Gastroesophageal sphincter (tissue), 4 donors: ENCODE measurements at regions not wholly inside any gene's neighbourhood (a gene's known extent, or its start where the extent isn't known, plus 50 kb on each side); places are given as distances from the start of the nearest gene placed in this dataset.
"Not testable (repeated sequence)": the region's sequence is repeated elsewhere in the genome, so short reads cannot be mapped to it uniquely, and the experiment has no call there.

Source experiments
- ATAC-seq: fragments of 150-250 bp; one replicate; pipeline ENCODE4 v1.9.1; 2016; ENCODE audit warnings: mild to moderate bottlenecking, moderate library complexity
- H3K27ac ChIP-seq, 4 donors: fragments of 200-600 bp; sonication (generic) in 3 of 4; 1 replicate in 3 of 4; 2 replicates in 1 of 4; pipeline ENCODE4 v1.5.1; 2016 to 2019
- H3K27me3 ChIP-seq: fragments of 200-600 bp; sonication (generic); one replicate; pipeline ENCODE4 v1.5.1; 2019
- H3K36me3 ChIP-seq, 2 donors: fragments of 200-600 bp; sonication (generic); one replicate each; pipeline ENCODE4 v1.5.1; 2019; ENCODE audit warnings: control low read depth in 1 of 2
- H3K4me1 ChIP-seq, 3 donors: fragments of 200-600 bp; sonication (generic); 1 replicate in 2 of 3; 2 replicates in 1 of 3; pipeline ENCODE4 v1.5.1; 2016 to 2019; ENCODE audit warnings: control low read depth in 2 of 3
- H3K4me3 ChIP-seq, 2 donors: fragments of 200-600 bp; sonication (generic); one replicate each; pipeline ENCODE4 v1.5.1; 2019; ENCODE audit warnings: mild to moderate bottlenecking in 1 of 2, moderate library complexity in 1 of 2
- H3K9me3 ChIP-seq, 3 donors: fragments of 200-600 bp; sonication (generic); one replicate each; pipeline ENCODE4 v1.5.1; 2017 to 2019; ENCODE audit warnings: control low read depth in 2 of 3
- EP300 ChIP-seq: sonication (generic); formaldehyde crosslinking; IDR thresholded peaks from one replicate; pipeline ENCODE4 v1.6.1; 2017; ENCODE audit warnings: antibody characterized with exemption, mild to moderate bottlenecking
- POLR2A ChIP-seq, 2 donors: fragments of 450-650 bp; IDR thresholded peaks; one replicate each; pipeline ENCODE4 v1.6.1; 2017; ENCODE audit warnings: antibody characterized with exemption in 2 of 2, mild to moderate bottlenecking in 2 of 2, moderate library complexity in 1 of 2
- POLR2AphosphoS5 ChIP-seq: sonication (generic); formaldehyde crosslinking; IDR thresholded peaks from one replicate; pipeline ENCODE4 v1.6.1; 2017; ENCODE audit warnings: antibody characterized with exemption
- WGBS, 2 donors: methylation state at CpG; one replicate each; pipeline ENCODE4 v1.1.5; 2018; ENCODE audit warnings: low coverage in 1 of 2; 5-methylcytosine and 5-hydroxymethylcytosine counted together
- TF ChIP-seq, protein P1 (sequence below), 4 experiments: fragments of 200-600 bp in 2 of 4; fragments of 450-650 bp in 2 of 4; sonication (generic) in 1 of 4; IDR thresholded peaks; one replicate each; pipeline ENCODE4 v1.5.1; 2017 to 2019; ENCODE audit warnings: antibody characterized with exemption in 4 of 4, mild to moderate bottlenecking in 2 of 4, moderate library complexity in 2 of 4

DNA sequence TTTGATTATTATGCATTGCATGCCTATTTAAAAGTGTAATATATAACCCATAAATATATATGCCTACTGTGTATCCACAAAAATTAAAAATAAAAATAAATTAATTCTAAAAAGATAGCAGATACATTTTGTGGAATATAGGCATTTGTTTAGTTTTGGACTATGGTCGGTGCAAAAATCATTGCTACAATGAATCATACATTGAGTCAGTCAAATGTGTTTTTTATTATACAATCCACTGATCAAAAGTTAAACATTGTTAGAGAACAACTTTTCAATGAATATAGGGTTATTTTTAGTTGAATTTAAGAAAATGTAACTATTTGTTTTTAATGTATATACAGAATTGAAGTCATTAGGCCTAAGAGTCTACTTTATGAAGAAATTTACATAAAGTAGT is 885.9 kb downstream of the EFNA5 start:
- no peaks in the 10 kb centered on the region for H3K4me1 ChIP-seq
- H3K36me3 ChIP-seq, result no peaks in the 10 kb centered on the region
- no peak for ATAC-seq
- WGBS, 2 donors, result 69 to 75% methylated on average over 1 of the region's 1 CpG
- no peak overlapping the region for H3K4me3 ChIP-seq
- no peaks in the 10 kb centered on the region for H3K9me3 ChIP-seq
- H3K27me3 ChIP-seq, result no peaks in the 10 kb centered on the region
- H3K27ac ChIP-seq, result no peak overlapping the region
- TF ChIP-seq POLR2A (IDR thresholded peaks at IDR 0.05), result no peak
- no peak for TF ChIP-seq EP300
- TF ChIP-seq, protein P1, sequence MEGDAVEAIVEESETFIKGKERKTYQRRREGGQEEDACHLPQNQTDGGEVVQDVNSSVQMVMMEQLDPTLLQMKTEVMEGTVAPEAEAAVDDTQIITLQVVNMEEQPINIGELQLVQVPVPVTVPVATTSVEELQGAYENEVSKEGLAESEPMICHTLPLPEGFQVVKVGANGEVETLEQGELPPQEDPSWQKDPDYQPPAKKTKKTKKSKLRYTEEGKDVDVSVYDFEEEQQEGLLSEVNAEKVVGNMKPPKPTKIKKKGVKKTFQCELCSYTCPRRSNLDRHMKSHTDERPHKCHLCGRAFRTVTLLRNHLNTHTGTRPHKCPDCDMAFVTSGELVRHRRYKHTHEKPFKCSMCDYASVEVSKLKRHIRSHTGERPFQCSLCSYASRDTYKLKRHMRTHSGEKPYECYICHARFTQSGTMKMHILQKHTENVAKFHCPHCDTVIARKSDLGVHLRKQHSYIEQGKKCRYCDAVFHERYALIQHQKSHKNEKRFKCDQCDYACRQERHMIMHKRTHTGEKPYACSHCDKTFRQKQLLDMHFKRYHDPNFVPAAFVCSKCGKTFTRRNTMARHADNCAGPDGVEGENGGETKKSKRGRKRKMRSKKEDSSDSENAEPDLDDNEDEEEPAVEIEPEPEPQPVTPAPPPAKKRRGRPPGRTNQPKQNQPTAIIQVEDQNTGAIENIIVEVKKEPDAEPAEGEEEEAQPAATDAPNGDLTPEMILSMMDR (IDR thresholded peaks at IDR 0.05), result no peak
- TF ChIP-seq POLR2AphosphoS5, result no peak

DNA sequence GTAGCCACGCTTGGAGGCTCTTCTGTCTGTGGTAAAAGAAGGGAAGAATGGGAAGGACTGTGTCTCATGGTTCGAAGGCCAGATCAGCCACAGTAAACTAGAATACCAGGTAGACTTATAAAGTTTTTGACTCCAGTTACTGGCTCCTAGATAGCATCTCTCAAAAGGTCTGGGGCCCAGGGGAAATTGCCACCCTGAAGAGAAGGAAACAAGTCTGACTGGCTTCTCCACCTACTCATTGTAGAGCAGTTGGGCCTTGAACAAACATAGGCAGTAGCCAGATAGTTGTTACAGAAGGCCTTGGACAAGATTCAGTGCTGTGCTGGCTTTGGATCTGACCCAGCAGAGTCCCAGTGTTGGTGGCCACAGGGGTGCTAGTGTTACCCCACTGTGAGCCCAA is 890.4 kb downstream of the EFNA5 start:
- Histone ChIP-seq H3K27ac (no peak overlapping the region), H3K9me3 (no peaks in the 10 kb centered on the region), H3K36me3 (no peaks in the 10 kb centered on the region), H3K4me1 (no peaks in the 10 kb centered on the region), H3K27me3 (no peaks in the 10 kb centered on the region), H3K4me3 (no peak overlapping the region)
- 79% methylated on average over 2 of the region's 2 CpGs; no CpG with 5 or more reads in 1 of the 2 donors for WGBS, 2 donors
- ATAC-seq, result no peak
- no peak for TF ChIP-seq EP300

DNA sequence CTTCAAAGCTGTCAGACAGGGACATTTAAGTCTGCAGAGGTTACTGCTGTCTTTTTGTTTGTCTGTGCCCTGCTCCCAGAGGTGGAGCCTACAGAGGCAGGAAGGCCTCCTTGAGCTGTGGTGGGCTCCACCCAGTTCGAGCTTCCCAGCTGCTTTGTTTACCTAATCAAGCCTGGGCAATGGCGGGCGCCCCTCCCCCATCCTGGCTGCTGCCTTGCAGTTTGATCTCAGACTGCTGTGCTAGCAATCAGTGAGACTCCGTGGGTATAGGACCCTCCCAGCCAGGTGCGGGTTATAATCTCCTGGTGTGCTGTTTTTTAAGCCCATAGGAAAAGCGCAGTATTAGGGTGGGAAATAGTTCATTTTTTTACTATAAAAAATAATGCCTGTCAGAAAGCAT is 894.2 kb downstream of the EFNA5 start:
- H3K36me3 ChIP-seq, ATAC-seq, H3K27me3 ChIP-seq, H3K4me1 ChIP-seq, H3K4me3 ChIP-seq, H3K9me3 ChIP-seq, H3K27ac ChIP-seq: not testable (repeated sequence)
- WGBS, 2 donors, result 84% methylated on average over 4 of the region's 6 CpGs; no CpG with 5 or more reads in 1 of the 2 donors

DNA sequence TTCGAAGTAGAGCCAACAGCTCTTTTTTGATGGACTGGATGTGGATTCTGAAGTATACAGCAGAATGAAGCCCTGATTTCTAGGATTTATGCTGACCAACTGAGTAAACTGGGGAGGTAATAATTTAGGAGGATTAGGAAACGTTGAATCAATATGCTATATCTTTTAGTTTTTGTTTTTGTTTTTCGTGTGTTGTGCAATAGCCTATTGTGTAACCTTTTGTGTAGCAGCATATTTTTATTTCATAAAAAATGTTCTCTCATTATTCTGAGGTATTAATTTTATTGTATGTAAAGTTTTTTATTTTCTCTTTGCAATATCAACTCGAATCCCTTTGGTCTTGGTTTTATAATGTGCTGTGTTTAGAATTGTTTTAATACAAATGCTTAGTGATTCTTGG is 902.3 kb downstream of the EFNA5 start:
- H3K4me3 ChIP-seq, result no peak overlapping the region
- H3K36me3 ChIP-seq, result no peaks in the 10 kb centered on the region
- no peak overlapping the region for H3K27ac ChIP-seq
- ATAC-seq, result no peak
- no peak for TF ChIP-seq POLR2AphosphoS5
- no peak for TF ChIP-seq POLR2A (IDR thresholded peaks at IDR 0.05)
- TF ChIP-seq EP300, result no peak
- TF ChIP-seq, protein P1 (IDR thresholded peaks at IDR 0.05), result no peak
- H3K27me3 ChIP-seq, result no peaks in the 10 kb centered on the region
- H3K9me3 ChIP-seq, result no peaks in the 10 kb centered on the region
- 88 to 100% methylated on average over 3 to 4 of the region's 4 CpGs for WGBS, 2 donors
- H3K4me1 ChIP-seq, result no peaks in the 10 kb centered on the region

DNA sequence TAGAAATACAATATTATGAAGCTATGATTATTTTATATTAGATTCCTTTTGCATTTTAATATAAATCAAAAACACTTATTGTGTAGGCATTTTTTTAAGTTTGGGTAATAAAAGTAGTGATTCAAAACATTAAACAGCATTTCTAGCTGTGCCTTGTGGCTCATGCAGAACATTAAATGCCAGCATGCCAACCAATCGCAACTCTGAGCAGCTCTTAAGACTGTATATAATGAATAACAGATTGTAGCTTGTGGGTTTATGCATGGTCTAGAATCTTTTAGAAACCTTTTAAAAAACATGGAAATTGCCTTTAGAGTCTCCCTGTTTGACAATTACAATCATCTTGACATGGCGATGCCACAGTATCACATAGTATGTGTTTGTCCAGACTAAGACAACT is 903.8 kb downstream of the EFNA5 start:
- WGBS, 2 donors, result 92 to 98% methylated on average over 2 of the region's 2 CpGs
- Histone ChIP-seq H3K36me3 (no peaks in the 10 kb centered on the region), H3K27ac (no peak overlapping the region), H3K9me3 (no peaks in the 10 kb centered on the region), H3K27me3 (no peaks in the 10 kb centered on the region), H3K4me3 (no peak overlapping the region), H3K4me1 (no peaks in the 10 kb centered on the region)
- TF ChIP-seq POLR2A (IDR thresholded peaks at IDR 0.05), result no peak
- no peak for TF ChIP-seq EP300
- TF ChIP-seq POLR2AphosphoS5, result no peak
- TF ChIP-seq, protein P1 (IDR thresholded peaks at IDR 0.05), result no peak
- ATAC-seq, result no peak

DNA sequence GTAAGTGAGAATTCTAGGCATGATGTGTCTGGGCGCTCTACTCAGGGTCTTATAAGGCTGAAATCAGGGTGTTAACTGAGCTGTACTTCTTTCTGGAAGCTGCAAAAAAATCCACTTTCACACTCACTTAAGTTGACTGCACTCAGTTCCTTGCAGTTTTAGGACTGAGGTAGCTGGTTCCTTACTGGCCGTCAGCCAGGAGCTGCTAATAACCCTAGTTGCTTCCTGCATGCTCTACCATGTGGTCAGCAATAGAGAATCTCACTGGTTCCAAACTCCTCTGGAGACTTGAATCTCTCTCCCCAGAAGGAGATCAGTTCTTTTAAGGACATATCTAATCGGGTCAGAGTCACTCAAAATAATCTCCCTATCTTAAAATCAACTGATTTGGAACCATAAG is 911.2 kb downstream of the EFNA5 start:
- no peaks in the 10 kb centered on the region for H3K9me3 ChIP-seq
- H3K4me1 ChIP-seq, result no peaks in the 10 kb centered on the region
- no peak for TF ChIP-seq POLR2AphosphoS5
- TF ChIP-seq, protein P1 (IDR thresholded peaks at IDR 0.05), result no peak
- TF ChIP-seq POLR2A (IDR thresholded peaks at IDR 0.05), result no peak
- no peak for TF ChIP-seq EP300
- no peak overlapping the region for H3K4me3 ChIP-seq
- no peak overlapping the region for H3K27ac ChIP-seq
- ATAC-seq, result no peak
- no peaks in the 10 kb centered on the region for H3K27me3 ChIP-seq
- H3K36me3 ChIP-seq, result no peaks in the 10 kb centered on the region
- 33 to 54% methylated on average over 2 to 3 of the region's 3 CpGs for WGBS, 2 donors
